Endothelial cell of umbilical vein (primary cell): ENCODE measurements at regions not wholly inside any gene's neighbourhood (a gene's known extent, or its start where the extent isn't known, plus 50 kb on each side); places are given as distances from the start of the nearest gene placed in this dataset.

ENCODE experiments used
- BruUV-seq: library from RNA; stranded (reverse); fragments of 400-500 nt; replicated peaks from 2 replicates; lab custom pipeline; 2021; lab: Mats Ljungman, UMichigan
- CTCF ChIA-PET: fragments of 300-600, 350-600 bp; sonication (Branson Sonifier 250); formaldehyde crosslinking; loops from one replicate; lab custom pipeline; 2021; ENCODE audit warnings: antibody characterized with exemption, inconsistent platforms; lab: Charles Lee
- POLR2A ChIA-PET: fragments of 300-600, 350-600 bp; sonication (Branson Sonifier 250); formaldehyde crosslinking; loops from one replicate; lab custom pipeline; 2021; ENCODE audit warnings: antibody characterized with exemption, inconsistent platforms; lab: Charles Lee
- DNase-seq: peaks from one replicate; pipeline ENCODE4 v3.0.0-alpha.2; 2011; ENCODE audit warnings: low read depth, low spot score
- FAIRE-seq: peaks from 2 replicates; lab custom pipeline; 2011; peaks lifted over from hg19 to GRCh38; lab: Jason Lieb, UNC
- H2AFZ ChIP-seq: 2 replicates; pipeline ENCODE4 v1.6.0; 2012; ENCODE audit warnings: low read depth, low read length, control low read depth, inconsistent platforms
- H3K27ac ChIP-seq: 2 replicates; pipeline ENCODE4 v1.5.1; 2011; ENCODE audit warnings: low read depth, mild to moderate bottlenecking, control low read depth, low read length, moderate library complexity; ENCODE audit not compliant: insufficient read depth
- H3K27me3 ChIP-seq, 2 experiments: 2 replicates each; pipeline versions ENCODE4 v1.6.0 to v1.6.1; 2011; ENCODE audit warnings: low read length in 2 of 2, mixed read lengths in 1 of 2; ENCODE audit not compliant: control insufficient read depth in 2 of 2, insufficient read depth in 2 of 2
- H3K36me3 ChIP-seq, 2 experiments: 2 replicates in 1 of 2; 3 replicates in 1 of 2; pipeline ENCODE4 v1.5.1; 2011; ENCODE audit warnings: low read length in 2 of 2, mild to moderate bottlenecking in 1 of 2, moderate library complexity in 1 of 2; ENCODE audit not compliant: control insufficient read depth in 2 of 2, insufficient read depth in 2 of 2; ENCODE audit errors: extremely low read depth in 1 of 2
- H3K4me1 ChIP-seq: 3 replicates; pipeline ENCODE4 v1.5.1; 2011; ENCODE audit warnings: mild to moderate bottlenecking, low read length; ENCODE audit not compliant: control insufficient read depth, insufficient read depth; ENCODE audit errors: extremely low read depth
- H3K4me2 ChIP-seq: 2 replicates; pipeline ENCODE4 v1.6.1; 2011; ENCODE audit warnings: low read length, control low read depth, mixed read lengths; ENCODE audit not compliant: insufficient read depth
- H3K4me3 ChIP-seq, 3 experiments: fragments of 200-600 bp in 1 of 3; sonication (generic), shearing (Covaris generic) in 1 of 3; replicated peaks in 1 of 3; 2 replicates each; pipeline ENCODE4 v1.5.1; 2011 to 2016; ENCODE audit warnings: control low read depth in 3 of 3, low read length in 3 of 3, mild to moderate bottlenecking in 2 of 3, inconsistent platforms in 1 of 3, low read depth in 1 of 3, moderate library complexity in 1 of 3; ENCODE audit not compliant: insufficient read depth in 1 of 3
- H3K79me2 ChIP-seq: 2 replicates; pipeline ENCODE4 v1.6.0; 2012; ENCODE audit warnings: low read length, inconsistent platforms; ENCODE audit not compliant: control insufficient read depth, insufficient read depth
- H3K9ac ChIP-seq: replicated peaks from 2 replicates; pipeline ENCODE3; 2011; ENCODE audit warnings: low read length, control low read depth; ENCODE audit not compliant: insufficient read depth; ENCODE audit errors: extremely low read depth
- H3K9me1 ChIP-seq: replicated peaks from 3 replicates; pipeline ENCODE4 v1.6.0; 2011; ENCODE audit warnings: mild to moderate bottlenecking, low read length; ENCODE audit not compliant: control insufficient read depth, insufficient read depth; ENCODE audit errors: extremely low read depth
- H3K9me3 ChIP-seq: replicated peaks from 2 replicates; pipeline ENCODE4 v1.5.1; 2012; ENCODE audit warnings: low read length, inconsistent platforms; ENCODE audit not compliant: control insufficient read depth, insufficient read depth
- H4K20me1 ChIP-seq: replicated peaks from 2 replicates; pipeline ENCODE3; 2011; ENCODE audit warnings: mild to moderate bottlenecking, low read length; ENCODE audit not compliant: control insufficient read depth, insufficient read depth; ENCODE audit errors: extremely low read depth
- CTCF ChIP-seq, 2 donors: IDR thresholded peaks; 1 replicate in 1 of 2; 2 replicates in 1 of 2; pipeline ENCODE4 v1.5.1; 2011; ENCODE audit warnings: low read length in 2 of 2, mild to moderate bottlenecking in 2 of 2, moderate library complexity in 2 of 2, control low read depth in 1 of 2, inconsistent platforms in 1 of 2, low read depth in 1 of 2; ENCODE audit not compliant: insufficient read depth in 1 of 2; ENCODE audit errors: extremely low read depth in 1 of 2
- EZH2 ChIP-seq: IDR thresholded peaks from 2 replicates; pipeline ENCODE4 v1.6.1; 2012; ENCODE audit warnings: borderline replicate concordance, low read depth, mild to moderate bottlenecking, moderate library complexity, low read length, inconsistent platforms; ENCODE audit not compliant: severe bottlenecking
- FOS ChIP-seq: IDR thresholded peaks from 2 replicates; pipeline ENCODE4 v1.6.1; 2011; ENCODE audit warnings: mild to moderate bottlenecking, low read length, moderate library complexity, borderline replicate concordance; ENCODE audit not compliant: insufficient read depth
- GATA2 ChIP-seq: IDR thresholded peaks from 2 replicates; pipeline ENCODE4 v1.7.0; 2011; ENCODE audit warnings: low read depth, mild to moderate bottlenecking, moderate library complexity, mixed read lengths, low read length; ENCODE audit not compliant: insufficient read length, insufficient read depth
- JUN ChIP-seq: IDR thresholded peaks from 2 replicates; pipeline ENCODE4 v1.6.1; 2011; ENCODE audit warnings: borderline replicate concordance, low read depth; ENCODE audit not compliant: insufficient read length, insufficient read depth
- MYC ChIP-seq: IDR thresholded peaks from one replicate; pipeline ENCODE4 v1.6.1; 2011; ENCODE audit warnings: mild to moderate bottlenecking, low read depth, low read length
- POLR2A ChIP-seq: IDR thresholded peaks from 2 replicates; pipeline ENCODE4 v1.6.1; 2012; ENCODE audit warnings: low read depth, mild to moderate bottlenecking, control low read depth, low read length
- POLR2AphosphoS5 ChIP-seq: IDR thresholded peaks from 2 replicates; pipeline ENCODE4 v1.6.1; 2012; ENCODE audit warnings: low read depth, mild to moderate bottlenecking, control low read depth, low read length, moderate library complexity; ENCODE audit not compliant: insufficient read depth
- dilution Hi-C: fragments of 300-500 bp; cut with MboI; formaldehyde crosslinking; loops from one replicate; pipeline ENCODE4 v1.15.0; 2019; ENCODE audit warnings: low sequenced_read_pairs; ENCODE audit not compliant: extremely low pct_ligation_motif_present
- intact Hi-C: fragments of 100-400 bp; cut with micrococcal nuclease; formaldehyde crosslinking; loops from one replicate; pipeline ENCODE4 v1.10.0; 2022
- TF ChIP-seq, protein P1 (sequence below): IDR thresholded peaks from 2 replicates; pipeline ENCODE4 v1.6.1; 2011; ENCODE audit not compliant: insufficient read depth, insufficient read length

DNA sequence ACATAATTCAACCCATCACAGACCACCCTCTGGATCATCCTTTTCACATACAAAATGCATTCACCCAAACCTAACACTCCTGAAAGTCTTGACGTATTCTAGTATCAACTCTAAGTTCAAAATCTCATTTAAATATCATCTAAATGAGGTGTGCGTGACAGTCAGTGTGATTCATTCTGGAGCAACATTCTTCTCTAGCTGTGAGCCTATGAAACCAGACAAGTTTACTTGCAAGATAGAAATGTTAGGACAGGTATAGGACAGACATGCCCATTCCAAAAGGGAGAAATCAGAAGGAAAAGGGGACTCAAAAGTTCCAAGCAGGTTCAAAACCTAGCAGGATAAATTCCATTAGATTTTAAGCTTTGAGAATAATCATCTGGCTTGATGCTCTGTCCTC lies 329.7 kb downstream of the CD83 start:
- CTCF ChIA-PET, result no interaction called here
- Histone ChIP-seq H3K4me2 (no peak overlapping the region), H3K9ac (no peak overlapping the region), H3K27ac (no peak overlapping the region), H3K79me2 (no peaks in the 10 kb centered on the region), H3K9me3 (peaks cover 8% of the 10 kb centered on the region), H3K27me3 (no peaks in the 10 kb centered on the region), H2AFZ (no peak overlapping the region), H4K20me1 (no peaks in the 10 kb centered on the region), H3K9me1 (no peaks in the 10 kb centered on the region), H3K36me3 (no peaks in the 10 kb centered on the region), H3K4me3 (no peak overlapping the region), H3K4me1 (no peaks in the 10 kb centered on the region)
- DNase-seq (no peak), FAIRE-seq (no peak)
- dilution Hi-C loops, result no loop called here
- intact Hi-C loops, result no loop called here
- BruUV-seq, result no TSS peak
- no peak for TF ChIP-seq CTCF (IDR thresholded peaks at IDR 0.05; ENCODE audit: extremely low read depth in 1 of 2, insufficient read depth in 1 of 2, low read depth in 1 of 2, low read length in 2 of 2)
- TF ChIP-seq POLR2A, result no peak
- TF ChIP-seq EZH2, result no peak
- no peak for TF ChIP-seq JUN
- TF ChIP-seq MYC, result no peak
- TF ChIP-seq, protein P1, sequence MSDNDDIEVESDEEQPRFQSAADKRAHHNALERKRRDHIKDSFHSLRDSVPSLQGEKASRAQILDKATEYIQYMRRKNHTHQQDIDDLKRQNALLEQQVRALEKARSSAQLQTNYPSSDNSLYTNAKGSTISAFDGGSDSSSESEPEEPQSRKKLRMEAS, result no peak
- TF ChIP-seq GATA2, result no peak
- TF ChIP-seq FOS, result no peak
- TF ChIP-seq POLR2AphosphoS5, result no peak
- POLR2A ChIA-PET, result no interaction called here
